A549 (cell line): ENCODE measurements at regions not wholly inside any gene's neighbourhood (a gene's known extent, or its start where the extent isn't known, plus 50 kb on each side); places are given as distances from the start of the nearest gene placed in this dataset.

Experiments used
- ATAC-seq, 2 experiments: fragments of 200-7000 bp in 1 of 2; fragments of >200 bp in 1 of 2; cut with Nextera tagmentation in 1 of 2; cut with Tn5 transposase in 1 of 2; 3 replicates each; pipeline versions ENCODE4 v1.8.0 to v1.9.1; 2018 to 2020; ENCODE audit warnings: mild to moderate bottlenecking in 1 of 2, moderate library complexity in 1 of 2
- CTCF ChIA-PET: fragments of 300-600 bp; sonication (Branson Sonifier 250); formaldehyde crosslinking; extraction: SDS; loops from one replicate; lab custom pipeline; 2021; ENCODE audit warnings: antibody characterized with exemption, inconsistent platforms; lab: Yijun Ruan, JAX
- POLR2A ChIA-PET: fragments of 350-600 bp; formaldehyde crosslinking; extraction: SDS; loops from one replicate; lab custom pipeline; 2021; ENCODE audit warnings: antibody characterized with exemption, inconsistent platforms; lab: Yijun Ruan, JAX
- DNase-seq, 2 experiments: peaks; one replicate each; pipeline versions ENCODE4 v3.0.0 to v3.0.0-alpha.2; 2011 to 2016; ENCODE audit warnings: low read depth in 1 of 2, low spot score in 1 of 2
- FAIRE-seq: peaks from 2 replicates; lab custom pipeline; 2011; peaks lifted over from hg19 to GRCh38; lab: Jason Lieb, UNC
- H3K27ac ChIP-seq, 2 experiments: fragments of >200 bp; sonication (Bioruptor Twin); formaldehyde crosslinking; 3 replicates each; pipeline ENCODE4 v1.5.1; 2016 to 2017
- H3K4me1 ChIP-seq: fragments of >200 bp; sonication (Bioruptor Twin); formaldehyde crosslinking; 3 replicates; pipeline ENCODE4 v1.6.1; 2016
- H3K4me2 ChIP-seq: fragments of >200 bp; sonication (Bioruptor Twin); formaldehyde crosslinking; 3 replicates; pipeline ENCODE4 v1.6.1; 2016
- H3K4me3 ChIP-seq: fragments of >200 bp; sonication (Bioruptor Twin); formaldehyde crosslinking; 3 replicates; pipeline ENCODE4 v1.5.1; 2016
- H3K9me3 ChIP-seq: fragments of >200 bp; sonication (Bioruptor Twin); formaldehyde crosslinking; 3 replicates; pipeline ENCODE4 v1.6.1; 2016
- BCL3 ChIP-seq: fragments of >200 bp; sonication (Bioruptor Twin); formaldehyde crosslinking; IDR thresholded peaks from 3 replicates; pipeline ENCODE4 v1.6.1; 2016
- CHD4 ChIP-seq: fragments of 200-600 bp; sonication (generic); IDR thresholded peaks from 2 replicates; pipeline ENCODE4 v1.6.1; 2016; ENCODE audit warnings: antibody characterized with exemption, mild to moderate bottlenecking, borderline replicate concordance
- CTCF ChIP-seq: fragments of >200 bp; sonication (Bioruptor Twin); formaldehyde crosslinking; IDR thresholded peaks from 3 replicates; pipeline ENCODE4 v1.5.1; 2016
- EP300 ChIP-seq, 2 experiments: fragments of >200 bp; sonication (Bioruptor Twin); formaldehyde crosslinking; IDR thresholded peaks; 2 replicates in 1 of 2; 3 replicates in 1 of 2; pipeline ENCODE4 v1.6.1; 2016 to 2017
- FOSB ChIP-seq: fragments of 250-450 bp; sonication (Bioruptor Pico); IDR thresholded peaks from 2 replicates; pipeline ENCODE4 v1.5.0; 2020; ENCODE audit warnings: mild to moderate bottlenecking, moderate library complexity
- FOSL2 ChIP-seq, 2 experiments: fragments of 450-650 bp in 1 of 2; fragments of >200 bp in 1 of 2; sonication (Bioruptor Twin) in 1 of 2; formaldehyde crosslinking; IDR thresholded peaks; 2 replicates each; pipeline versions ENCODE4 v1.5.0 to v1.6.1; 2016 to 2020; ENCODE audit warnings: mild to moderate bottlenecking in 1 of 2, moderate library complexity in 1 of 2
- FOXS1 ChIP-seq: fragments of 250-450 bp; sonication (Bioruptor Pico); IDR thresholded peaks from 2 replicates; pipeline ENCODE4 v1.5.0; 2020; ENCODE audit warnings: mild to moderate bottlenecking, moderate library complexity
- GATA3 ChIP-seq: IDR thresholded peaks from 2 replicates; pipeline ENCODE4 v1.6.1; 2012; ENCODE audit warnings: borderline replicate concordance
- HDAC2 ChIP-seq: fragments of 200-600 bp; sonication (generic); IDR thresholded peaks from 2 replicates; pipeline ENCODE4 v1.6.1; 2016
- HMGXB4 ChIP-seq: fragments of 250-450 bp; sonication (Bioruptor Pico); IDR thresholded peaks from 2 replicates; pipeline ENCODE4 v1.5.0; 2021; ENCODE audit warnings: mild to moderate bottlenecking, moderate library complexity, borderline replicate concordance
- HOXB5 ChIP-seq: fragments of 250-450 bp; sonication (Bioruptor Pico); IDR thresholded peaks from 2 replicates; pipeline ENCODE4 v1.5.0; 2020; ENCODE audit warnings: mild to moderate bottlenecking, moderate library complexity
- JUN ChIP-seq, 2 experiments: fragments of >200 bp; sonication (Bioruptor Twin); formaldehyde crosslinking; IDR thresholded peaks; 2 replicates in 1 of 2; 3 replicates in 1 of 2; pipeline ENCODE4 v1.6.1; 2016 to 2017
- JUNB ChIP-seq: fragments of >200 bp; sonication (Bioruptor Twin); formaldehyde crosslinking; IDR thresholded peaks from 2 replicates; pipeline ENCODE4 v1.6.1; 2016
- MAFK ChIP-seq: fragments of 450-650 bp; IDR thresholded peaks from 2 replicates; pipeline ENCODE4 v1.6.1; 2014; ENCODE audit not compliant: partially characterized antibody
- NFE2L2 ChIP-seq: fragments of 150-350 bp; conservative IDR thresholded peaks from 2 replicates; pipeline ENCODE4 v1.6.1; 2014; ENCODE audit warnings: low read length
- NR3C1 ChIP-seq: fragments of >200 bp; sonication (Bioruptor Twin); formaldehyde crosslinking; IDR thresholded peaks from 3 replicates; pipeline ENCODE4 v1.6.1; 2017
- PHF8 ChIP-seq: fragments of 200-600 bp; sonication (generic); IDR thresholded peaks from 2 replicates; pipeline ENCODE4 v1.6.1; 2016; ENCODE audit warnings: low read depth, mild to moderate bottlenecking, antibody characterized with exemption, moderate library complexity, borderline replicate concordance
- POLR2AphosphoS2 ChIP-seq: conservative IDR thresholded peaks from 2 replicates; pipeline ENCODE4 v1.6.1; 2012; ENCODE audit warnings: low read length, improper control_type of control experiment, inconsistent platforms
- SREBF2 ChIP-seq: fragments of 450-650 bp; IDR thresholded peaks from 2 replicates; pipeline ENCODE4 v1.6.1; 2014; ENCODE audit warnings: mild to moderate bottlenecking, moderate library complexity
- TFCP2L1 ChIP-seq: fragments of 250-450 bp; sonication (Bioruptor Pico); IDR thresholded peaks from 2 replicates; pipeline ENCODE4 v1.5.0; 2021; ENCODE audit warnings: mild to moderate bottlenecking
- ZC3H11A ChIP-seq: fragments of 450-650 bp; IDR thresholded peaks from 2 replicates; pipeline ENCODE4 v1.6.1; 2014; ENCODE audit warnings: antibody characterized with exemption, mild to moderate bottlenecking
- WGBS: methylation state at CpG from one replicate; pipeline ENCODE4 v1.1.6; 2017; ENCODE audit errors: missing lambda C conversion rate; 5-methylcytosine and 5-hydroxymethylcytosine counted together

GRCh38 chr16:35562471-35562870 lies 2103.1 kb downstream of the TP53TG3F start:
- CTCF ChIA-PET: no interaction called here

GRCh38 chr16:35562919-35563318 lies 2103.5 kb downstream of the TP53TG3F start:
- FAIRE-seq: no peak
- 6% methylated on average over 1 of the region's 1 CpG for WGBS

More at GRCh38 chr16:35562471-35562870, 2103.1 kb downstream of the TP53TG3F start:
- H3K27ac ChIP-seq: no peak overlapping the region
- no peak overlapping the region for H3K4me3 ChIP-seq
- no peaks in the 10 kb centered on the region for H3K9me3 ChIP-seq
- no peak for FAIRE-seq
- POLR2A ChIA-PET: no interaction called here
- DNase-seq: no peak
- H3K4me2 ChIP-seq: no peak overlapping the region
- TF ChIP-seq CTCF: no peak
- TF ChIP-seq FOSB (CRISPR knock-in tag): no peak
- TF ChIP-seq HOXB5: no peak
- no peak for TF ChIP-seq HDAC2
- no peak for TF ChIP-seq JUN (IDR thresholded peaks at IDR 0.05)
- no peak for TF ChIP-seq JUNB
- TF ChIP-seq, all 56 proteins: peak for 0
- ATAC-seq: no peak
- 9% methylated on average over 1 of the region's 1 CpG for WGBS
- H3K4me1 ChIP-seq: no peaks in the 10 kb centered on the region

GRCh38 chr16:35564148-35564547 lies 2104.7 kb downstream of the TP53TG3F start:
- no peak for DNase-seq
- H3K4me1 ChIP-seq: no peaks in the 10 kb centered on the region
- H3K4me3 ChIP-seq: no peak overlapping the region
- no peak for TF ChIP-seq NFE2L2
- TF ChIP-seq MAFK: peak; percentile 58
- no peak overlapping the region for H3K27ac ChIP-seq
- CTCF ChIA-PET: no interaction called here
- FAIRE-seq: no peak
- ATAC-seq: no peak
- H3K9me3 ChIP-seq: no peaks in the 10 kb centered on the region; the same call in 2 of the 3 replicates
- POLR2A ChIA-PET: no interaction called here
- H3K4me2 ChIP-seq: no peak overlapping the region
- 66% methylated on average over 3 of the region's 3 CpGs for WGBS

More at GRCh38 chr16:35562919-35563318, 2103.5 kb downstream of the TP53TG3F start:
- H3K27ac ChIP-seq: no peak overlapping the region
- no peaks in the 10 kb centered on the region; the same call in 2 of the 3 replicates for H3K9me3 ChIP-seq
- no peak for DNase-seq
- H3K4me2 ChIP-seq: no peak overlapping the region
- no peak overlapping the region for H3K4me3 ChIP-seq
- CTCF ChIA-PET: no interaction called here
- no peak for TF ChIP-seq FOSB (CRISPR knock-in tag)
- TF ChIP-seq BCL3: no peak
- H3K4me1 ChIP-seq: no peaks in the 10 kb centered on the region
- POLR2A ChIA-PET: no interaction called here
- ATAC-seq: no peak

GRCh38 chr16:35564889-35565288 lies 2105.5 kb downstream of the TP53TG3F start:
- no peaks in the 10 kb centered on the region; the same call in 2 of the 3 replicates for H3K9me3 ChIP-seq
- ATAC-seq: no peak
- no peak for DNase-seq

More at GRCh38 chr16:35564889-35565288, 2105.5 kb downstream of the TP53TG3F start:
- H3K27ac ChIP-seq: no peak overlapping the region
- TF ChIP-seq PHF8: no peak
- no peak for TF ChIP-seq ZC3H11A
- no peak for TF ChIP-seq FOSL2 (IDR thresholded peaks at IDR 0.05)
- TF ChIP-seq FOSL2 (CRISPR knock-in tag; IDR thresholded peaks at IDR 0.05): no peak
- TF ChIP-seq MAFK: no peak
- TF ChIP-seq HOXB5: no peak
- TF ChIP-seq GATA3: no peak
- TF ChIP-seq HMGXB4 (CRISPR knock-in tag): no peak
- TF ChIP-seq FOXS1 (CRISPR knock-in tag): no peak
- no peak for TF ChIP-seq TFCP2L1 (CRISPR knock-in tag)
- no peak for TF ChIP-seq NFE2L2
- no peak for TF ChIP-seq EP300 (IDR thresholded peaks at IDR 0.05)
- no peak for TF ChIP-seq CHD4
- TF ChIP-seq SREBF2: no peak
- no peak for TF ChIP-seq NR3C1
- no peak for TF ChIP-seq POLR2AphosphoS2
- POLR2A ChIA-PET: no interaction called here
- no peaks in the 10 kb centered on the region for H3K4me1 ChIP-seq
- WGBS: 0% methylated on average over 1 of the region's 1 CpG
- no peak overlapping the region for H3K4me3 ChIP-seq
- FAIRE-seq: no peak
- CTCF ChIA-PET: no interaction called here
- no peak overlapping the region for H3K4me2 ChIP-seq
